Gastrocnemius medialis (tissue), 4 donors: ENCODE measurements at regions not wholly inside any gene's neighbourhood (a gene's known extent, or its start where the extent isn't known, plus 50 kb on each side); places are given as distances from the start of the nearest gene placed in this dataset.

ENCODE experiments used
- ATAC-seq, 2 donors: fragments of 150-250 bp; one replicate each; pipeline ENCODE4 v1.9.1; 2016
- DNase-seq, 2 donors: peaks; one replicate each; pipeline ENCODE4 v3.0.0-alpha.2; 2019
- H3K27ac ChIP-seq, 4 donors: fragments of 200-600 bp; sonication (generic); 1 replicate in 1 of 4; 2 replicates in 3 of 4; pipeline ENCODE4 v1.5.1; 2016 to 2018; ENCODE audit warnings: mild to moderate bottlenecking in 2 of 4, moderate library complexity in 1 of 4
- H3K27me3 ChIP-seq, 3 donors: fragments of 200-600 bp; sonication (generic) in 2 of 3; 1 replicate in 1 of 3; 2 replicates in 2 of 3; pipeline versions ENCODE4 v1.5.1 to v1.6.0; 2016 to 2019; ENCODE audit warnings: mild to moderate bottlenecking in 1 of 3, moderate library complexity in 1 of 3
- H3K36me3 ChIP-seq, 2 donors: fragments of 200-600 bp; sonication (generic) in 1 of 2; one replicate each; pipeline ENCODE4 v1.5.1; 2017 to 2018
- H3K4me1 ChIP-seq, 2 donors: fragments of 200-600 bp; sonication (generic) in 1 of 2; one replicate each; pipeline ENCODE4 v1.5.1; 2016 to 2017; ENCODE audit warnings: mild to moderate bottlenecking in 2 of 2
- H3K4me3 ChIP-seq, 4 donors: fragments of 200-600 bp; sonication (generic) in 3 of 4; 1 replicate in 1 of 4; 2 replicates in 3 of 4; pipeline ENCODE4 v1.5.1; 2016 to 2019; ENCODE audit warnings: mild to moderate bottlenecking in 2 of 4
- H3K9me3 ChIP-seq, 3 donors: fragments of 200-600 bp; sonication (generic) in 2 of 3; 1 replicate in 1 of 3; 2 replicates in 2 of 3; pipeline ENCODE4 v1.5.1; 2016 to 2019
- POLR2A ChIP-seq, 2 donors: fragments of 450-650 bp; IDR thresholded peaks; one replicate each; pipeline ENCODE4 v1.6.1; 2017; ENCODE audit warnings: antibody characterized with exemption in 2 of 2, mild to moderate bottlenecking in 2 of 2, moderate library complexity in 2 of 2
- in situ Hi-C, 4 donors: fragments of 200-750 bp; cut with MboI; loops; one replicate each; pipeline versions ENCODE4 v1.15.0 to v1.8.0; 2017; ENCODE audit warnings: low sequenced_read_pairs in 4 of 4
- intact Hi-C: fragments of 100-400 bp; cut with DNase I; formaldehyde crosslinking; loops from one replicate; pipeline ENCODE4 v1.15.1; 2023; ENCODE audit warnings: low total_unique reads
- TF ChIP-seq, protein P1 (sequence below), 5 experiments: fragments of 450-650 bp in 3 of 5; fragments of 200-600 bp in 2 of 5; sonication (generic) in 2 of 5; IDR thresholded peaks in 4 of 5; conservative IDR thresholded peaks in 1 of 5; 1 replicate in 4 of 5; 2 replicates in 1 of 5; pipeline ENCODE4 v1.5.1; 2016 to 2019; ENCODE audit warnings: antibody characterized with exemption in 5 of 5, mild to moderate bottlenecking in 3 of 5, moderate library complexity in 3 of 5

DNA sequence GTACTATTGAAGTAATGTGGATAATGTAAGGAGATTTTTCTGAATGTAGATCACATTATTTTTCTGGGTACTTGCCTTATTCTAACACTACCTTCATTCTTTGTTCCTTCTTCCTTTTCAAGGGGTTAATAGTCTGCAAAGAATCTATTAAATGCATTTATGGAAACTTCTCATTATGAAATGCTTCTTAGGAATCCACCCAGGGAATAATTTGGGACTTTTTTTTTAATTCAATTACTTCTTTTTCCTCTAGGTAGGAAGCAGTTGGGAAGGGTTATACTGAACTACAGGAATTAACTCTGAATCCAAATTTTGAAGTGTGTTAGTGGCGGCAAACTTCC, 173.1 kb downstream of the FOXA2 start:
- intact Hi-C loops = no loop called here
- TF ChIP-seq, protein P1, sequence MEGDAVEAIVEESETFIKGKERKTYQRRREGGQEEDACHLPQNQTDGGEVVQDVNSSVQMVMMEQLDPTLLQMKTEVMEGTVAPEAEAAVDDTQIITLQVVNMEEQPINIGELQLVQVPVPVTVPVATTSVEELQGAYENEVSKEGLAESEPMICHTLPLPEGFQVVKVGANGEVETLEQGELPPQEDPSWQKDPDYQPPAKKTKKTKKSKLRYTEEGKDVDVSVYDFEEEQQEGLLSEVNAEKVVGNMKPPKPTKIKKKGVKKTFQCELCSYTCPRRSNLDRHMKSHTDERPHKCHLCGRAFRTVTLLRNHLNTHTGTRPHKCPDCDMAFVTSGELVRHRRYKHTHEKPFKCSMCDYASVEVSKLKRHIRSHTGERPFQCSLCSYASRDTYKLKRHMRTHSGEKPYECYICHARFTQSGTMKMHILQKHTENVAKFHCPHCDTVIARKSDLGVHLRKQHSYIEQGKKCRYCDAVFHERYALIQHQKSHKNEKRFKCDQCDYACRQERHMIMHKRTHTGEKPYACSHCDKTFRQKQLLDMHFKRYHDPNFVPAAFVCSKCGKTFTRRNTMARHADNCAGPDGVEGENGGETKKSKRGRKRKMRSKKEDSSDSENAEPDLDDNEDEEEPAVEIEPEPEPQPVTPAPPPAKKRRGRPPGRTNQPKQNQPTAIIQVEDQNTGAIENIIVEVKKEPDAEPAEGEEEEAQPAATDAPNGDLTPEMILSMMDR (IDR thresholded peaks at IDR 0.05 in 4 of 5, conservative IDR thresholded peaks at IDR 0.05 in 1 of 5) = no peak
- TF ChIP-seq POLR2A (IDR thresholded peaks at IDR 0.05) = no peak
- no peaks in the 10 kb centered on the region for H3K9me3 ChIP-seq
- no peak for ATAC-seq
- DNase-seq = no peak
- no peaks in the 10 kb centered on the region for H3K36me3 ChIP-seq
- in situ Hi-C loops = no loop called here
- no peak overlapping the region for H3K4me3 ChIP-seq
- no peaks in the 10 kb centered on the region for H3K27me3 ChIP-seq
- no peak overlapping the region for H3K27ac ChIP-seq
- H3K4me1 ChIP-seq = peaks cover 0 to 5% of the 10 kb centered on the region in 2 donors

DNA sequence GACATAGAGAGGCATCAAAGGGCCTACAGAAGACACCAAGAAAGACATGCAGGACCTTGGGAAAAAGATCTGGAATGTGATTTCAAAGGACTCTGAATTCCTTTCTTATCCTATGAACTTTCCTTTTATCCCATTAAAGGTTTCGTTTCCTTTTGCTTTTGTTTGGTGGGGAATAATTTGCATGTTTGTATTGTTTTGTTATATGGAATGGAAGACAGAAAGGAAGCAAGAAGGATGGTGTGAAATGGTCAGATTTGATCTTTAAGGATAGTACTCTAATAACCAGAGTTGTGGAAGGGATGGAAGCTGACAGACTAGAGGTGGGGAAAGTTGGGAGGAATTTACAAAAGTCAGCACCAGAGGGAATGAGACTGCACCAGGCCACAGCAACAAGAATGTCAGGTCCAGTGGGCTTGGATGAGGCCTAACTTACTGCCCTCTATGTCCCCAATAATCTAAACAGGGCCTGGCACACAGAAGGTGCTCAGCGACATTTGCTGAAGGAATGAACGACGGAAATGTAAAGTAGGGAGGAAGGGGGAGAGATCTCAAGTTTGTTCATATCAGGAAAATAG, 173.7 kb downstream of the FOXA2 start:
- H3K9me3 ChIP-seq = no peaks in the 10 kb centered on the region
- intact Hi-C loops (no loop called here), in situ Hi-C loops (no loop called here)
- peaks cover 0 to 5% of the 10 kb centered on the region in 2 donors for H3K4me1 ChIP-seq
- no peaks in the 10 kb centered on the region for H3K27me3 ChIP-seq
- H3K27ac ChIP-seq = no peak overlapping the region
- no peak for TF ChIP-seq POLR2A (IDR thresholded peaks at IDR 0.05)
- TF ChIP-seq, protein P1 (IDR thresholded peaks at IDR 0.05 in 4 of 5, conservative IDR thresholded peaks at IDR 0.05 in 1 of 5) = no peak
- no peak overlapping the region for H3K4me3 ChIP-seq
- ATAC-seq (no peak), DNase-seq (no peak)
- H3K36me3 ChIP-seq = no peaks in the 10 kb centered on the region

DNA sequence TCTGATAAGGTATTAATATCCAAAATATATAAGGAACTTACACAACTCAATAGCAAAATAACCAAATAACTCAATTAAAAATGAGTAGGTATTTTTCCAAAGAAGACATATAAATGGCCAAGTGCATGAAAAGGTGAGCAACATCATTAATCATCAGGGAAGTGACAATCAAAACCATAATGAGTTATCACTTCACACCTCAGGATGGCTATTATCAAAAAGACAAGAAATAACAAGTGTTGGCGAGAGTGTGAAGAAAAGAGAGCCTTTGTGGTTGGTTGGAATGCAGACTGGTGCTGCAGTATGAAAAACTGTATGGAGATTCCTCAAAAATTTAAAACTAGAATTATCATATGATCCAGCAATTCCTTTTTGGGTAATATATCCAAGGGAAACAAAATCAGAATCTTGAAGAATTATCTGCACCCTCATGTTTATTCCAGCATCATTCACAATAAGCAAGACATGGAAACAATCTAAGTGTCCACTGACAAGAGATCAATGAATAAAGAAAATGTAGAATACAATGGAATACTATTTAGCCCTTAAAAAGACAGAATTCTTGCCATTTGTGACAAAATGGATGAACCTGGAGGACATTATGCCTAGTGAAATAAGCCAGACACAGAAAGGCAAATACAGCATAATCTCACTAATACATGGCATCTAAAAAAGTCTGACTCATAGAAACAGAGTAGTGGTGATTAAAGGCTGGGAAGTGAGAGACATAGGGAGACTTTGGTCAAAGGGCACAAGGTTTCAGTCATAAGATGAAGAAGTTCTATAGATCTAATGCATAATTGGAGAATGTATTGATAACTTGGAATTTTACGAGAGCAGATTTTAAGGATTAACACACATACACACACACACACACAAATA, 175.6 kb downstream of the FOXA2 start:
- ATAC-seq = no peak
- TF ChIP-seq POLR2A (IDR thresholded peaks at IDR 0.05) = no peak
- TF ChIP-seq, protein P1 (IDR thresholded peaks at IDR 0.05 in 4 of 5, conservative IDR thresholded peaks at IDR 0.05 in 1 of 5) = no peak
- in situ Hi-C loops = no loop called here
- intact Hi-C loops = no loop called here
- Histone ChIP-seq H3K27me3 (no peaks in the 10 kb centered on the region), H3K36me3 (no peaks in the 10 kb centered on the region), H3K4me3 (no peak overlapping the region), H3K4me1 (peaks cover 10 to 14% of the 10 kb centered on the region in 2 donors), H3K9me3 (no peaks in the 10 kb centered on the region), H3K27ac (no peak overlapping the region)
- no peak for DNase-seq

DNA sequence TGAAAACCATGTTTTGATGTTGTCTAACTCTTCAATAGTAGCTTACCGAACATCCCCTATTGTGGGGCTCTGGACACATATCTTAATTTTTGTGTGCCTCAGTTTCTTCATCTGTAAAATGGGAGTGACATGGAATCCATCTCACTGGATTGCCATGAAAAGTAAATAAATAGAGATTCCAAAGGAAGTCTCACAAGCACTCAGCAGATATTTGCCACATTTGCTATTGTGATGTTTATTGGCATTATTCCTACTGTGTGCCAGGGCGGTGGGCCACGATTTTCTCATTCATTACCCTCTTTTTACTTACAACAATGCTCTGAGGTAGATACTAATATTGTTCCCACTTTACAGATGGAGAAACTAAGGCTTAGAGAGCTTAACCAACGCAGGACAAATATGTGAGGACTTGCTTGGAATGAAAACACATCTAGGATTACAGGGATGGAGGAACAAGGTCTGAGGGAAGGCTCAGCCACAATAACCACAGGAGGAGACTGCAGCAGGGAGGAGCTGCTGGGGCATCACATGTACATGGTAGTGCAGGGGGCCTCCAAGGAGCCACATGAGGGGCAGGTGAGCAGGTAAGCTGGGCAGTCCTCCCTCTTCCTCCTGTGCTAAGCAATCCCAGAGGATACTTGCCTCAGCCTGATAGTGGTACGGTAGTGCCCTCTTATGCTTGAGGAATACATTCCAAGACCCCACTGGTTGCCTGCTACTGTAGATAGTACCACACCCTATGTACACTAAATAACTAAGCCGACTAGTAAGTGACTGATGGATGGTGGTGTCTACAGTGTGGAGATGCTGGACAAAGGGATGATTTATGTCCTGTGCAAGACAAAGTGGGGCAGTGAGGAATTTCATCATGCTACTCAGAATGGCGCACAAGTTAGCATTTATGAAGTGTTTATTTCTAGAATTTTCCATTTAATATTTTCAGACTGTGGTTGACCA, 176.9 kb downstream of the FOXA2 start:
- no peak for DNase-seq
- Histone ChIP-seq H3K4me3 (no peak overlapping the region), H3K9me3 (no peaks in the 10 kb centered on the region), H3K27ac (no peak overlapping the region), H3K4me1 (peaks cover 10 to 21% of the 10 kb centered on the region in 2 donors), H3K27me3 (no peaks in the 10 kb centered on the region), H3K36me3 (no peaks in the 10 kb centered on the region)
- ATAC-seq = no peak
- no peak for TF ChIP-seq POLR2A (IDR thresholded peaks at IDR 0.05)
- TF ChIP-seq, protein P1 (IDR thresholded peaks at IDR 0.05 in 4 of 5, conservative IDR thresholded peaks at IDR 0.05 in 1 of 5) = no peak
- intact Hi-C loops (no loop called here), in situ Hi-C loops (no loop called here)
